ENCODE measurements at regions not wholly inside any gene's neighbourhood (a gene's known extent, or its start where the extent isn't known, plus 50 kb on each side); places are given as distances from the start of the nearest gene placed in this dataset.

DNA sequence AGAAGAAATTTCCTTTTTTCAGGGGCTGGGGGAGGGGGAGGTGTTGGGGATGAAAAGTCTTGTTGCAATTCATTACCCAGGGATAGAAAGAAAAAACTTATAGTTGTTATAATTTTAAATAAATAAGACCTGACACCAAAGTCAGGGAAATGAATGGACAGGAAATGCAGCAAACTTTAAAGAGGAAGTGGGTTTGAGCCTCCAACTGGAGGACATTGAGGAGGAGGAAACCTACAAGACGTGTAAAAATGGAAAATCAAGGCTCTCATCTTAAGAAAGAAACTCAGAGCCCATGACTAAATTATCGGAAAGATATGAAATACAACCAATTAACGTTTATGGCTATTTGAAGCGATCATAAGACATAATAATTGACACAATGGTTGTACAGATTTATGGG, 54.4 kb downstream of the NIBAN1 start:
- ATAC-seq (no peak), DNase-seq (no peak)

DNA sequence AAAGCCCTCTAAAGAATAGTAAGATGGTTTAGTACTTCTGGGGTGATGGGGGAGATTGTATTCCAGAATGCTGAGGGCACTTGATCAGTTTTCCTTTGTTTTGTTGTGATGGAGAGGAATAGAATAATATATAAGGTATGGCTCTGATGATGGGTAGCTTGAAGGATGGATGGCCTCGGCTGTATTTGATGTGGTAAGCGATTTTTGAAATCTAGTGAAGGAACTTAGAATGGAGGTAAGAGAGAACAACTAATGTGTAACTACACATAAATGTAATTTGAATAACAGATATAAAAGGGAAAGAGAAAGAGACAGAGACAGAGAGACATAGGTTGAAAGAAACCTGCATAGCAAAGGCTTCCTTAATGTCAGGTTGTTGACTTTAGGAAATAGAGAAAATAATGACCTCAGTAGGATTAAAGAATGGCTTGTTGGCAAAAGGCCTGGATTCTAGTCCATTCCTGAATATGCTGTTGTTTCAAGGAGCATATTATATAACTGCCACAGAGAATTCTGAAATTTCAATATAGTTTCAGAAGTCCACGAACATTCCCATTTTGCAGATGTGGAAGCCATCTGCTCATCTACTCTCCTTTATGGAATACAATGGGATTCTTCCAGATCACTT, 58.7 kb downstream of the NIBAN1 start:
- ATAC-seq (no peak), DNase-seq (no peak)

DNA sequence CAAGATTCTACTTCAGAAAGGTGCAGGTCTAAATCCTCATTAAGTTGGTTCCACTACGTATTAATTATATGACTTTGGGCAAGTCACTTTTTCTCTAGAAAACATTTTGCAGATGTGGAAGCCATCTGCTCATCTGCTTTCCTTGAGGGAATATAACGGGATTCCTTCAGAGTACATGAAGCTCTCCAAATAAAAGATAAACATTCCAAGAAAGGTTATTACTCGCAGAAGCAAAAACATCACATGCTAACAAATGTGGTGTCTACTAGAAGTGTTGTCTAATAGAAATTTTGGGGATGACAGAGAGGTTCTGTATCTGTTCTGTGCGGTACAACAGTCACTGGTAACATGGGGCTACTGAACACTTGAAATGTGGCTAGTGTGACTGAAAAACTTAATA, 60.2 kb downstream of the NIBAN1 start:
- ATAC-seq = no peak
- DNase-seq = no peak

DNA sequence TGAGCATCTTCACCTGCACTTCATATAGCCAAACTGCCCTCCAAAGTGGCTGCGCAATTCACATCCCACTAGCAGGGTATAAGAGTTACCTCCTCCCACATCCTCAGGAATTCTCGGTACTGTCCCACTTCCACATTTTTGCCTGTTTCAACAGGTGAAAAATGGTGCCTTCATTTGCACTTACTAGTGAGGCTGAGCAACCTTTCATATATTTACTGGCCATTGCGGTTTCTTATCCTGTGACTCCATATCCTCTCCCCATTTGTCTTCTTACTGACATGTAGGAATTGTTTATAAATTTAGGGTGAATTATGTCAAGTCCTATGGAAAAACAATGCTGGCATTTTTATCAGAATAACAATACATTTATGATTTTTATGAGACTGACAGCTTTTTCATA, 61.9 kb downstream of the NIBAN1 start:
- ATAC-seq (no peak), DNase-seq (no peak)

DNA sequence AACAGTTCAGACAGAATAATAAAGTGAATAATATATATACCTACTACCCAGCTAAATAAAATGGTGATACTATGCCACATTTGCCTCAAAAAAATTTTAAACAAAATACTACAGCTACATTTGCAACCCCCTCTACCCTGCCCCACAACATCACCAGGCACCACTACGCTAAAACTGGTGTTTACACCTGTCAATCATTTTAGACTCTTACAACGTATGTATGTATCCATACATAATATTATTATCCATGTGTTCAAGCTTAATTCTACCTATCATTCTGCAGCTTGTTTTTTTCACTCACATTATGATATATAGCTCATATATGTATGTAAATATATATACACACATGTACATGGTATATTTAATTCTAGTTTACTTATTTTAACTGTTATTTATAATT, 62.5 kb downstream of the NIBAN1 start:
- no peak for ATAC-seq
- DNase-seq = no peak

DNA sequence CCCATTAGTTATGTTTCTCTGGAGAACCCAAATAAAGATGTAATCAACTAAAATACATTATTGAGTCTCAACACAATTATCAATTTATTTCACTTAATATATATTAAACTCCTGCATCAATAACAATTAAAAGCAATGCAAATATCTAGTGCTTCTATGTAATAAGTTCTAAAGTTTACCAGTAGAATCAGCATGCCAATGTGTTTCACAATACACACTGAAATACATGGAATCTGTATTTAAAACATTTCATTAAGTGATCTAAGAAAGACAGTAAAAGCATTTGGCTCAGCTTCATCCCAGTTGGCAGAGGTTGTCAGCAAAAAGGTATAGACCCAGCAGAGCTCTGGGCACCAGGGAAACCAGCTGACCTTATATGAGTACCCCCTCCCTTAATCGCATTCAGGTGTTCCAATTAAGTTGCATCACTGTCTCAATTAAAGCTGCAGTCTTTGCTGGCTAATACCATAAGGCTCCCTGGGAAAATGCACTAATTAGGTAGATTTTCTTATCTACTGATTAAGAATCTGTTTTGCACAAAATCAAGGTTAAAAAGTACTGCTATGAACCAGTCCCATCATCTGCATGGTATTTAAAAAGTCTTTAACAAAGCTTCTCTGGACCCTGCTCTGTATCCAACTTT, 63.1 kb downstream of the NIBAN1 start:
- DNase-seq (no peak), ATAC-seq (no peak)

DNA sequence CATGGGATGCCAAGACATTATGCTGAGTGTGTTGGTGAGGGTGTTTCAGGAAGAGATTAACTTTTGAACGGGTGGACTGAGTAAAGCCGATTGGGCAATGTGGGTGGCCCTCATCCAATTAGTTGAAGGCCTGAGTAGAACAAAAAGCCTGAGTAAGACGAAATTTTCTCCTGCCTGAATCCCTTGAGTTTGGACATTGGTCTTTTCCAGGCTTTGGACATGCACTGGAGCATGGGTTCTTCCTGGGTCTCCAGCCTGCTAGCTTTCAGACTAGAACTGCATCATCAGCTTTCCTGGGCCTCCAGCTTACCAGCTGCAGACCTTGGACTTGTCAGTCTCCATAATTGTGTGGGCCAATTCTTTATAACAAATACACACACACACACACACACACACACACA, 63.6 kb downstream of the NIBAN1 start:
- no peak for ATAC-seq
- no peak for DNase-seq

DNA sequence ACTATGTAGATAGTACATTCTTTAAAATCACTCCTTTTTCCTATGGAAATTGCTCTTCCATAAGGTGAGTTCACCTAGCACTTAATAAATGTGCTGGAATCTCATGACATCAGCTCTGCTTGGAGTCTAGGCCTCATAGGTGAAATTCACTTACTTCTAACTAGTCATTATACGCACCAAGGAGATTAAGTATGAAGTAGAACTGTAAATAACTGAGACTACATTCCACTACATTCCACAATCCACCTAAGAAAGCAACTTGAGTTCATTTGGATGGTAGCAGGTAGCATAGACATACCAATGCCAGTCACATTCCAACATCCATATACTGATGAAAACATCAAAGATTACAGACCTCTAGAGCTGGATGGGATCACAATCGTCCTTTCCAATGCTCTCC, 64.3 kb downstream of the NIBAN1 start:
- ATAC-seq (no peak), DNase-seq (no peak)

DNA sequence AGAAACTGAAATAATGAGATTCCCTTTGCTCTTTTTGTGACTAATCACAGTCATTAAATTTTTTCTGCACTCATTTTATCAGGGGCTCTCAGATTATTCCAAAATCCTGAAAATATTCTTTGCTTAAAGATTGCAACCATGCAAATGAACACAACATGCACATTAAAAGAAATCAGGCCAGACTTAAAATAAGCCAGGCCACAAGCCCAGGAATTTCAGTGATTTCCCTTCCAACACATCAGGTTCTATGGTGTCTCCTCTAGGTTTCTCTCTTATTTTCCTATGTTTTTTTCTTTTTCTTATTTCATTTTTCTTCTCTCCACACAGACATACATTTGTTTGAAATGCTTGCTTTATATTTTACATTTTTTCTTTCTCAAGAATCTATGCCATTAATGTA, 65.3 kb downstream of the NIBAN1 start:
- no peak for ATAC-seq
- DNase-seq = no peak

DNA sequence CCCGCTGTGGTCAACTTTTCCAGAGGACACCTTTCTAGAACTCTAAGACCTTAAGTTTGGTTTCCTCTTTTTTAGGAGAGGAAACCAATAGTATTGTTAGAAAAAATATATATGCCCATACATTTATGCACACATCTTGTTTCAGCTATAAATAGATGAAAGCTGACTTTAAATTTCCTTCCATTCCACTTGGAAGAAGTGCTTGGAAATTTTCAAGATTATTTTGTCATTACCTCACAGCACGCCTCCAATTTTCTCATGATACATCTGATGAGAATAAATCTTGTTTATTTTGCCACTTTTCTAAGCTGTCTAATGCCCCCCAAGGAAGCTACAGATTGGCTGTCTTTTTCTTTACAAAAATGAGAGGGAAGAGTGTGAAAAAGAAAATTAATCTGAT, 65.8 kb downstream of the NIBAN1 start:
- no peak for DNase-seq
- no peak for ATAC-seq

DNA sequence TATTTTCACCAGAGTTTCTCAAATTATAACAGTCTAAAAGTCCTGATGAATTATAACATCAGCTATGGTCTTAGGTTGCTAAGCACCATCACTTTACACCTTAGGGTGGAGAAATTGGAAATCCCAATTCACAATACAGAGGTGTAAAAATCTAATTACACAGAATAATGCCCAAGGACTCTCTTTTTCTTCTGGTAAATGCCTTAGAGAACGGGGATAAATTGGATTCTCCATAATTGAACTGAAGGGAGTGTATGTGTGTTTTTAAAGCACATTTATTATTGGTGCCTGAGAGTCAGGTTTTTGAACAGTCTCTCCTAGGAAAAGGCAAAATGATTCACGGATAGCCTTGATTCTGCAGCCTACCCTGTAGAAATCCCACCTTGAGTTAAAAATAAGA, 66.8 kb downstream of the NIBAN1 start:
- no peak for ATAC-seq
- DNase-seq = no peak

DNA sequence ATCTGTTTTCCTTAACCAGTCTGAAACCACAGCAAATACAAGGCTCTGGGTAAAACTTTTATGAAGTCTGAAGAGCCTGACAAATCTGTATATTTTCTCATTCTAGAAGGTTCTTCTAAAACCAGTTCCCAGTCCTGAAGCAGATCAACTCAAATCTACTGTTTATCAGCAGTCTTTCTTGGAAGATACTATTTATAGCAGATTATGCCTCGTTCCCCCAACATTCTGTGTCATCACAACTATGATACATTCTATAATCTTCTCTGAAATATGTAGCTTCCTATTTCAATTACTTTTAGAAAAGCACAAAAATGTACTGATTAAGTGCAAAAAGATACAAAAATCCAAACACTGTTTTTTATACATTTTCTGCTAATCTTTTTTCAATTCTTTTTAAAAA, 67.5 kb downstream of the NIBAN1 start:
- DNase-seq (no peak), ATAC-seq (no peak)

DNA sequence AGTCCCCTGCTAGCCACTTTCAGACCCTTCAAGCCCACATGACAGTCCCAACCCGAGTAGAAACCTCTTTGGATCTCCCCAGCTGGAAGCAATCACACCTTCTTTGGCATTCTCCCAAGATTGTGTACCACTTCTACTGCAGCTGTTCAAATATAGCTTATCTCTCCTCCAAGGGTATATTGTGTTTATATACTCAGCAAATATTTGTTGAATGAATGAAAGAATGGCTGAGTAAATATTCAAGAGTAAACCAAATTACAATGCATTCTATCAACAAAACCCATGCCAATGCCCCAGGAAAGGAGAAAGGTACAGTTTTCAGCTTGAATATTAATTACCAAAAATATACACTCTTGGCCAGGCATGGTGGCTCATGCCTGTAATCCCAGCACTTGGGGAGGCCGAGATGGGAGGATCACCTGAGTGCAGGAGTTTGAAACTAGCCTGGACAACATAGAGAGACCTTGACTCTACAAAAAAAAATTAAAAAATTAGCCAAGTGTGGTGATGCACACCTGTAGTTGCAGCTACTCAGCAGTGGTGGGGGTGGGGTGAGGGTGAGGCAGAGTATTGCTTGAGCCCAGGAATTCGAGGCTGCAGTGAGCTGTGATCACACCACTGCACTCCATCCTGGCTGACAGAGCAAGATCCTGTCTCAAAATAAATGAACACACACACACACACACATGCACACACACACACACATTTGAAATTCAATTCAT, 68.5 kb downstream of the NIBAN1 start:
- no peak for ATAC-seq

DNA sequence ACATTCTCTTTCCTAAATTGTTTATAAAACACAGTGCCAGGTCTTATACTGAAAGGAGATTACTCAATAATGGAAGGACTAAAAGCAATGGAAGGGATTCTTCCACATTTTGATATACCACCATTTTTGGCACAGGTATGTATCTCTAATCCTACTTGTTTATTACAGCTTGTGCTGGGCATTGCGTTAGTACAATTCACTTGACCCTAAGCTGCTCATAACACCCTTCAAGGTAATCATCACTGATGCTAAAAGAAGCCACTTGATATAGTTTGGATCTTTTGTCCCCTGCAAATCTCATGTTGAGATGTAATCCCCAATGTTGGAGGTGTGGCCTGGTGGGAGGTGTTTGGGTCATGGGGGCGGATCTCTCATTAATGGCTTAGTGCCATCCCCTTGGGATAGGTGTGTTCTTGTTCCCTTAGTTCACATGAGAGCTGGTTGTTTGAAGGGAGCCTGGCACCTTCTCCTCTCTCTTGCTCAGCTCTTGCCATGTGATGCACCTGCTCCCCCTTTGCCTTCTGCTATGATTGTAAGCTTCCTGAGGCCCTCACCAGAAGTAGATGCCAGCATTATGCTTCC, 71.1 kb downstream of the NIBAN1 start:
- DNase-seq (no peak), ATAC-seq (no peak)

More for the DNA sequence above, 68.5 kb downstream of the NIBAN1 start:
- no peak for DNase-seq

DNA sequence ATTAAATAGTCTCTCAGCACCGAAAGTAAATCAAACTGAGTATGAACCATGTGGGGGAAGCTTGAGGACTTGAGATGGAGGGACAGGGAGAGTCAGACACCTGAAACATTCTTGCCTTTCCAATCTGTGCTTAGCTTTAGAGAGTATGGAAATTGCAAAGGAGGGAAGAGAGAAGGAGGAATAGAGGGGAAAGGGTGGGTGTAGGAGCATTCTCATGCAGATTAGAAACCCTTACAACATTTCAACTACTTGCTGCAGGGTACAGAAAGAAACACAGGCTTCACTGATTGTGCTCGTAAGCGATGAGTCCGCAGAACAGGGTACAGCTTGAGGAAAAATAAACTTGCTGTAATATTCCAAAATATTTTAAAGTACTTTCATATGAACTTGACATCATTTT, 73.8 kb downstream of the NIBAN1 start:
- no peak for DNase-seq

DNA sequence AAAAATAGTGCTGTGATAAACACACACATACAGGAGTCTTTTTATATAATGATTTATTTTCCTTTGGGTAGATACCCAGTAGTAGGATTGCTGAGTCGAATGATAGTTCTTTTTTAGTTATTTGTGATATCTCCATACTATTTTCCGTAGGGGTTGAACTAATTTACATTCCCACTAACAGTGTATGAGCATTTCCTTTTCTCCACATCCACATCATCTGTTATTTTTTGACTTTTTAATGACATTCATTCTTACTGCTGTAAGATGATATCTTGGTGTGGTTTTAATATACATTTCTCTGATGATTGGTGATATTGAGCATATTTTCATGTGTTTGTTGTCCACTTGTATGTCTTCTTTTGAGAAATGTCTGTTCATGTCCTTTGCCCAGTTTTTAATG, 78.3 kb downstream of the NIBAN1 start:
- DNase-seq = no peak
- ATAC-seq = no peak

More for the DNA sequence above, 73.8 kb downstream of the NIBAN1 start:
- no peak for ATAC-seq

DNA sequence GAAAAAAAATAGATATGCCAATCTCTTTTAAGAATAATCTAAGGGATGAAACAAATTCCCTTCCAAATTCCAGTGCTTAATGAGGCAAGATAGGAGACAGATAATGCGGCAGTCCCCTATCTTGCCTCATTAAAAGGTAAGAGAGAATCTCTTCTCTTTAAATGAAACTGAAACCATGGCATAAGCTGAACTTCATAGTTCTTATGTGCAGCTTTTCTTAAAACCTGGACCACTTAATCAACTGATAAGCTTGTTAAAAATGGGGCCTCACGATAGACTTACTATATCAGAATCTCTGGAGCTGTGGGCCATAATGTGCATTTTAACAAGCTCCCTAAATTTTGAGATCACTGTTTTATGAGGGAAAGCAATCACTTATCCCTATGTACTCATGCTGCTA, 79.2 kb downstream of the NIBAN1 start:
- DNase-seq = no peak
- ATAC-seq = no peak

DNA sequence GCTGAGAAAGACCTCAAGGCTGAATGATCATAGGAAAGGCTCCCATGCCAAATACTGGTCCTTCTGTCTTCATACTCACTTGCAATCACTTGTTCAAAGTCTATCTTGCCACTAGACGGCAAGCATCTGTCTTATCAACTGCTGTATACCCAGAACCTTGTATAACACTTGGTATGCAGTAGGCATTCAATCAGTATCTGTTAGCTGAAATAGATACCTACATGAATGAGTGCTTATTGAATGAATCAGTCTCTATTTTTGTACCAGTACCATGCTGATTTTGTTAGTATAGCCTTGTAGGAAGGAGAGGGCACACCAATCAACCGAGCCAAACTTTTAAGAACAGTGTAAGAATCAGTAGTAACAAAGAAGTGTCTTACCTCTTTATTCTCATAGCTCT, 80.6 kb downstream of the NIBAN1 start:
- ATAC-seq (no peak), DNase-seq (no peak)

DNA sequence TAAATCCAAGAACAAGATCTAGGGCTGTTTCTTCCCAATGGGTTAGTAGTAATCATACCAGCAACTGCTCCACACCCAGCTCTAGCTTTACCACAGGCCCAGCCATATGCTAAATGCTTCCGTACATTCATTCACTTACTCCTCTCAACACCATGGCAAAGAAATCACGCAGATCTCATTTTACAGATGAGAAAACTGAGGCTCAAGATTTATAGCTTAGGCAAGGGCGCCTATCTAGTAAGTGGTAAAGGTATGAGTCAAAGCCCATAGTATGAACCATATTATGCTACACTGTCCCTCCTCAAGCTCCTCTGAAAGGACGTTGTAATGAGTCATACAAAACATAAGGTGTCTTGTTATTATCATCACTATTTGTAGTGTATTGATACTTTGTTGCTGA, 82.2 kb downstream of the NIBAN1 start:
- peak; percentile 74 for ATAC-seq
- no peak for DNase-seq

DNA sequence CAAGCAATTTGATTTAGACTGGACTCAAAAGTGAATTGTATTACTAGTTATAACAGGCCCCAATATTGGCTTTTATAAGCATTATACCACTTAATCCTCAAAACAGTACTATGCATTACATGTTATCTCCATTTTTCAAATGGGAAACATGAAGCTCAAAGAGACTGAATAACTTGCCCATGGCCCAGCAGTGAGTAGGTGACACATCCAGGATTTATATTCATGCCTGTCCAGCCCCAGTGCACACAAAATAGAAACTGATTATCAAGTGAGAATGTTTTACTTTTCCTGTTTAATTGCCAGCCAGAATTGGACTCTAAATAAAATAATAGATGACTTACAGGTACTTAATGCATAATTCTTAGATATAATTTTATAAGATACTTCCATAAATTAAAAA, 82.9 kb downstream of the NIBAN1 start:
- ATAC-seq (no peak), DNase-seq (no peak)

DNA sequence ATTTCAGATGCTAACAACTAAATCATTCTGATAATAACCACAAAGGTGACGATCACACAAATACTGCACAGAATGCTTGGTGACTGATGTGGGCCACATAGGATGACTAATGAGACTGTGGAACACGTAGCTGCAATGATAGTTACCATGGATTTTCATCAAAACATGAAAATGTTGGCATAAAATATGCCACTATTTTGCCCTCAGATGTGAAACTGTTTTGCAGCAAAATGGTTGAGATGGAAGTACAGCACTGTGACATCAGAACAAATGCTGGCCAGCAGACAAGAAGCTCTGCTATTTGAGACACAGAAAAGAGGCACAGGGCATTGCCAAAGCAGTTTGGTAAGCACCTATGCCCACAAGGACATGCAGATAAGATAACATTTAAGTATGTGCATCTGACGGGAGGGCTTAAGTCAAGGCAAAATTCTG, 83.8 kb downstream of the NIBAN1 start:
- no peak for DNase-seq
- peak; percentile 79 for ATAC-seq

DNA sequence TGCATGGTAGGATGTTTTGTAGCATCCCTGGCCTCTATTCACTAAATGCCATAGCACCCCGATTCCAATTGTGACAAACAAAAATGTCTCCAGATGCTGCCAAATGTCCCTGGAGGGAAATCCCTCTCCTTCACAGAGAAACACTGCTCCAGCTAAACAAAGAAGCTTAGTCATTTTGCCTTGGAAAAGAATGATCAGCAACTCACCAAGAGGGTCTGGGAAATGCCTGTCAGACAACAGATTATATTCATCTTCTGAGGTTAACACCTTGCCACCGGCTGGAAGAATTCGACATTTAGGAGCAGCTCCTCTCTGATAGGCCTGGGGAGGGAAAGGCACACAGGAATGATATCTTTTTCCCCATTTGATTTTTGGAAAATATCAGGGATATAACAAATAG, 84.4 kb downstream of the NIBAN1 start:
- DNase-seq = no peak
- peak; percentile 50 for ATAC-seq

DNA sequence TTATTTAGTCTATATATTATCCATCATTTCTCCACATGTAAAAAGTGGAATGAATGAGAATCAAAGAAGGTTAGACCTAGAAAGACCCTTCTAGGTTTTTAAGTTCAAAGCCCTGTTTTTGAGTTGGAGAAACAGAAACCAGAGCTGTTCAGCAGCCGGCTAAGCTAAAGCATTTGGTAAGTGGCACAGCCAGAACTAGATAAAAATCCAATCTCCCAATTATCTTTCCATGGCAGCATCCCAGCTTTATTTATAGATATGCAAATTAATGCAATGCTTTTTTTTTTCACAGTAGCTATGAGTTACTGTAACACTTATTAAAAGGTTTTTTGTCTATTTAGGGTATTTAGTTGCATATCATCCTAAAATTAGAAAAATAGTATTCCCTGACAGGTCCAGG, 85.1 kb downstream of the NIBAN1 start:
- no peak for DNase-seq
- ATAC-seq = no peak
